Karpas-422 (cell line): ENCODE measurements at regions not wholly inside any gene's neighbourhood (a gene's known extent, or its start where the extent isn't known, plus 50 kb on each side); places are given as distances from the start of the nearest gene placed in this dataset.

Experiments
- DNase-seq: peaks from one replicate; pipeline ENCODE4 v3.0.0-alpha.2; 2015
- H2AFZ ChIP-seq: fragments of 200-600 bp; sonication (generic); 2 replicates; pipeline ENCODE4 v1.6.1; 2014; ENCODE audit warnings: antibody characterized with exemption, low read length, mixed read lengths
- H3K27ac ChIP-seq: fragments of 200-600 bp; sonication (generic); 2 replicates; pipeline ENCODE4 v1.5.1; 2014; ENCODE audit warnings: mild to moderate bottlenecking, low read length, moderate library complexity
- H3K27me3 ChIP-seq: fragments of 200-600 bp; sonication (generic); 2 replicates; pipeline ENCODE4 v1.6.1; 2014; ENCODE audit warnings: low read length, mixed read lengths
- H3K36me3 ChIP-seq: fragments of 200-600 bp; sonication (generic); 2 replicates; pipeline ENCODE4 v1.6.1; 2014; ENCODE audit warnings: low read length, mixed read lengths; ENCODE audit not compliant: insufficient read depth
- H3K4me1 ChIP-seq: fragments of 200-600 bp; sonication (generic); 2 replicates; pipeline ENCODE4 v1.6.1; 2014; ENCODE audit warnings: mild to moderate bottlenecking, low read length, mixed read lengths
- H3K4me2 ChIP-seq: fragments of 200-600 bp; sonication (generic); 2 replicates; pipeline ENCODE4 v1.6.1; 2014; ENCODE audit warnings: low read length, low read depth, mild to moderate bottlenecking; ENCODE audit not compliant: poor library complexity, severe bottlenecking
- H3K4me3 ChIP-seq: fragments of 200-600 bp; sonication (generic); 2 replicates; pipeline ENCODE4 v1.5.1; 2014; ENCODE audit warnings: mild to moderate bottlenecking, antibody characterized with exemption, low read length, mixed read lengths
- H3K79me2 ChIP-seq: fragments of 200-600 bp; sonication (generic); 2 replicates; pipeline ENCODE4 v1.6.1; 2014; ENCODE audit warnings: mild to moderate bottlenecking, low read length, mixed read lengths
- H3K9ac ChIP-seq: fragments of 200-600 bp; sonication (generic); 2 replicates; pipeline ENCODE4 v1.6.0; 2014; ENCODE audit warnings: low read length
- H3K9me2 ChIP-seq: fragments of 200-600 bp; sonication (generic), shearing (Covaris generic); replicated peaks from 2 replicates; pipeline ENCODE4 v1.6.0; 2014; ENCODE audit warnings: mild to moderate bottlenecking, low read length, moderate library complexity; ENCODE audit not compliant: insufficient read depth
- H3K9me3 ChIP-seq: fragments of 300-700, 200-600 bp; sonication (generic); 2 replicates; pipeline ENCODE4 v1.6.1; 2014; ENCODE audit warnings: low read length, mixed read lengths
- H4K20me1 ChIP-seq: fragments of 200-600 bp; sonication (generic); 2 replicates; pipeline ENCODE4 v1.6.1; 2014; ENCODE audit warnings: mild to moderate bottlenecking, antibody characterized with exemption, low read length, low read depth; ENCODE audit not compliant: insufficient read depth

DNA sequence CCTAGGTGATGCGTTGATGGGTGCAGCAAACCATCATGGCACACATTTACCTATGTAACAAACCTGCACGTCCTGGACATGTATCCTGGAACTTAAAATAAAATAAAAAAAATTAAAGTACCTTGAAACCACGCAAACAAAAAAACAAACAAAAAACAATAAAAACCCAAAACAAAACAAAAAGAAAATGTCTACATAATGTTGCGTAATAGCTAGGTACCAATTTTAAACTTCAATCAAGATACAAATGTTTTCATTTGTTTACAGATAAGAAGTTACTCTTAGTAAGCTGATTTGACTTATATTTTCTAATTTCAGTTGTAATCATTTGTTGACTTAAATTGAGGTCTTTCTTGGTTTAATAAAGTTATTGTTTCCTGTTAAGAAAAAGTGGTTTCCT is 349.6 kb upstream of the KCNMB2 start:
- H3K4me1 ChIP-seq = no peaks in the 10 kb centered on the region
- H3K79me2 ChIP-seq = no peaks in the 10 kb centered on the region
- no peaks in the 10 kb centered on the region for H3K9me2 ChIP-seq
- H3K4me3 ChIP-seq = no peak overlapping the region
- no peak overlapping the region for H3K4me2 ChIP-seq
- no peak overlapping the region for H3K27ac ChIP-seq
- no peaks in the 10 kb centered on the region for H3K27me3 ChIP-seq
- no peaks in the 10 kb centered on the region for H3K36me3 ChIP-seq
- no peak overlapping the region for H3K9ac ChIP-seq
- peaks cover 11% of the 10 kb centered on the region for H3K9me3 ChIP-seq
- no peak for DNase-seq
- no peaks in the 10 kb centered on the region for H4K20me1 ChIP-seq
- H2AFZ ChIP-seq = no peak overlapping the region

DNA sequence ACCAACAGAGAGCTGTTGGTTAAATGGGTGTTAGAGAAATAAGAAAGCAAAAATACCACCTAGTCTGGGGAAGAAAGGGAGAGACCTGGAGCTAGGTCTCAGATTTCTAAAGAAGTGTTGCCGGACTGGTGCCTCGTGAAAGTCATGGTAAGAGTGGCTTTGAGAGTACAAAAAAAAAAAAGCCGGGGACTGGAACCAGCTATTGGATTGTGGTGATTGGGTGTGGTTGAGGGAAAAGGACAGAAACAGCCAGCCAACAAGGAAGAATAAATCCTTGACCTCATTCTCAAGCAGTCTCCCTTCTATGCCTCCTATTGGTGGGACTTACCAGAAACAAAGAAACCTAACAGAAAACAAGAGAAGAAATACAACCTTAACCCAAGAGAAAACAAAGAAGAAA is 346.4 kb upstream of the KCNMB2 start:
- H3K36me3 ChIP-seq = no peaks in the 10 kb centered on the region
- H3K79me2 ChIP-seq = no peaks in the 10 kb centered on the region
- H3K9me3 ChIP-seq = peaks cover 3% of the 10 kb centered on the region; the same call in 1 of the 2 replicates
- H3K4me1 ChIP-seq = no peaks in the 10 kb centered on the region
- no peak overlapping the region for H3K4me3 ChIP-seq
- H3K9ac ChIP-seq = no peak overlapping the region
- no peaks in the 10 kb centered on the region for H3K9me2 ChIP-seq
- H3K4me2 ChIP-seq = no peak overlapping the region
- no peak for DNase-seq
- no peaks in the 10 kb centered on the region for H3K27me3 ChIP-seq
- H4K20me1 ChIP-seq = no peaks in the 10 kb centered on the region
- no peak overlapping the region for H3K27ac ChIP-seq
- H2AFZ ChIP-seq = no peak overlapping the region

DNA sequence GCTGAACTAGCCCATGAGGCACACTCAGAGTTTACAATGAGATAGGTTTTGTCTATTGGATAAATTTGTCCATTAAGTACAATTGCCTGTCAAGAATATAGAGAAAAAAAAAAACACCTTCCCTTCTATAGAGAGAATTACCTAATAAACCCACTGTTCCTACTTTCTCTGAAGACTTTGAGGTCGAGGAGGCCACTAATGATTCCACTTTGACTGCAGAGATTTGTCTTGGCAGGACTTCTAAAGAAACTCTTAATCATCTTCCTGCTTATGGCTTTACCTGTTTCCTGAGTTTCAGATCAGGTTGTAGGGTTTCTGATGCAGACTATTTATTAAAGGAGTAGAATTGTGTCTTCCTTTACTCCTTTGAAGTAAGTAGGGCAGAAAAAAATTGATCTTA is 342.4 kb upstream of the KCNMB2 start:
- no peak overlapping the region for H3K4me2 ChIP-seq
- H3K4me3 ChIP-seq = no peak overlapping the region
- no peaks in the 10 kb centered on the region for H4K20me1 ChIP-seq
- no peak overlapping the region for H3K27ac ChIP-seq
- no peak overlapping the region for H2AFZ ChIP-seq
- no peak overlapping the region for H3K9ac ChIP-seq
- H3K36me3 ChIP-seq = no peaks in the 10 kb centered on the region
- H3K4me1 ChIP-seq = no peaks in the 10 kb centered on the region
- H3K27me3 ChIP-seq = no peaks in the 10 kb centered on the region
- H3K79me2 ChIP-seq = no peaks in the 10 kb centered on the region
- H3K9me3 ChIP-seq = no peaks in the 10 kb centered on the region
- no peaks in the 10 kb centered on the region for H3K9me2 ChIP-seq
- no peak for DNase-seq

DNA sequence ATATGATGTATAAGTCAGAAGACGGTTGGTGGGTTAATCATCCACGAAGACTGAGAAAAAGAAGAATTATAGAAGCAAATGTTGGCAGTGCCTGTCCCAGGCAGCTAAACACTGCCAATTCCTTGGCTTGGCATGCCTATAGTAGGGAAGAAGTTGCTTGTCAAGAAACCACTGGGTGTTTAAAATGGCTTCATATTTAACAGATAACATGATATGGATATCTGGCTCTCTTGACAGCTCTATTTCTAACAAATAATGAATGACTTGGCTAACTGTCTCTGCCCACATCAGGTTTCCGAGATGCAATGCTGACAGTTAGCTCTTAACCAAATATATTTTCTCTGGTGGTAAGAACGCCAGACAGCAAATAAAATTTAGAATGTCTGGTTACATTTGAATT is 341.7 kb upstream of the KCNMB2 start:
- H2AFZ ChIP-seq = no peak overlapping the region
- H3K9me3 ChIP-seq = no peaks in the 10 kb centered on the region
- no peak overlapping the region for H3K27ac ChIP-seq
- no peaks in the 10 kb centered on the region for H3K9me2 ChIP-seq
- H3K9ac ChIP-seq = no peak overlapping the region
- H3K4me1 ChIP-seq = no peaks in the 10 kb centered on the region
- H3K27me3 ChIP-seq = no peaks in the 10 kb centered on the region
- H3K4me3 ChIP-seq = no peak overlapping the region
- no peak for DNase-seq
- H3K36me3 ChIP-seq = no peaks in the 10 kb centered on the region
- no peaks in the 10 kb centered on the region for H4K20me1 ChIP-seq
- no peaks in the 10 kb centered on the region for H3K79me2 ChIP-seq
- H3K4me2 ChIP-seq = no peak overlapping the region

DNA sequence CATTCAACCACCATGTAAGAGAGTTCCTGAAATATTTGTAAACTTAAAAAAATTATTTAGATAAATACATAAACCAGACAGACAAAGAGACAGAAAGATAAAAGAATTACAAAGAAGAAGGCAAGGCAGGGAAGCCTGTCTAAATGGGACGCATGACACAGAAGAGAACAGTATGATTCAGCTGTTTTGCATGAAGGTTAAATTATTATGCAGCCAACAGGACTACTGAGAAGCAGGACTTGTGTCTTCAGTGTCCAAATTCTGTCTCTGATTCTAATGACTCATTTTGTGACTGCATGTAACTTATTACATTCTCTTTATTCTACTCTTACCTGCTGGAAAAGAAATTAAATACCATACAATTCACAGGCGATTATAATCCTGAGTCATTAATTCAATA is 340.4 kb upstream of the KCNMB2 start:
- no peak overlapping the region for H3K4me3 ChIP-seq
- DNase-seq = no peak
- no peaks in the 10 kb centered on the region for H3K9me2 ChIP-seq
- H3K9me3 ChIP-seq = no peaks in the 10 kb centered on the region
- no peak overlapping the region for H3K27ac ChIP-seq
- no peak overlapping the region for H3K9ac ChIP-seq
- no peaks in the 10 kb centered on the region for H3K79me2 ChIP-seq
- no peaks in the 10 kb centered on the region for H3K27me3 ChIP-seq
- no peaks in the 10 kb centered on the region for H4K20me1 ChIP-seq
- no peaks in the 10 kb centered on the region for H3K36me3 ChIP-seq
- no peak overlapping the region for H2AFZ ChIP-seq
- no peak overlapping the region for H3K4me2 ChIP-seq
- H3K4me1 ChIP-seq = no peaks in the 10 kb centered on the region

DNA sequence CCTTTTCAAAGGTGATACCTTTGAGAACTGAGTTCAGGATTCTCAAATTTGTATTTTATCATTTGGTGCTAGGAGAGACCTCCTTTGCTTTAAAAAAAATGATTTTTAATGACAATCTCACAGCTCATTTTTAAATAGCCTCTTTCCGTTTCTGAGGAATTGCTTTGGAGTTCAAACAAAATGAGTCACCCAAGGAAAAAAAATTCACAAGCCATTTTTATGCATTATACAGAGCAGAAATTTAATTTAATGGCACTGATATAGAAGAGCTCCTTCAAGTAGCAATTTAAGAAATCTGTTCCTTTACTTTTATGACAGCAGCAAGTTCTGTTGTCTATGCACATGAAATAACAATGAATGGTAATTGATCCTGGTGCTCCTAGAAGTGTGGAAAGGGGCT is 337.9 kb upstream of the KCNMB2 start:
- Histone ChIP-seq H3K36me3 (no peaks in the 10 kb centered on the region), H3K9ac (no peak overlapping the region), H3K27ac (no peak overlapping the region), H3K79me2 (no peaks in the 10 kb centered on the region), H3K9me2 (no peaks in the 10 kb centered on the region), H3K4me3 (no peak overlapping the region), H2AFZ (no peak overlapping the region), H3K9me3 (no peaks in the 10 kb centered on the region), H3K4me2 (no peak overlapping the region), H3K27me3 (no peaks in the 10 kb centered on the region), H4K20me1 (no peaks in the 10 kb centered on the region), H3K4me1 (no peaks in the 10 kb centered on the region)
- DNase-seq = no peak

DNA sequence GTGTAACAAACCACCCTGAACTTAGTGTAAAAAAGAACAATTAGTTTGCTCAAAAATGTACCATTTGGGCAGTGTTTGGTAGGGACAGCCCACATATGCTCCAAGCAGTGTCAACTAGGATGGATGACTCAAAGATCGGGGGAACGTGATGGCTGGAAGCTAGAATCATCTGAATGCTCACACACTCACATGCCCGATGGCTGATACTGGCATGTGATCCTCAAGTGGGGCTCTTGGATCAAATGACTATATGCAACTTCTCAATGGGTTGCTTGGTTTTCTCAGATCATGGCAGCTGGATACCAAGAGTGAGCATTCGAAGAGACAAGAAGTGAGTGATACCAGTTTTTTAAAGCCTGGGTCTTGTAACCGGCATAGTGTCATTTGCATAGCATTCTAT is 335.9 kb upstream of the KCNMB2 start:
- no peak overlapping the region for H3K9ac ChIP-seq
- H3K9me2 ChIP-seq = no peaks in the 10 kb centered on the region
- no peak overlapping the region for H2AFZ ChIP-seq
- no peaks in the 10 kb centered on the region for H3K27me3 ChIP-seq
- no peaks in the 10 kb centered on the region for H3K79me2 ChIP-seq
- H3K27ac ChIP-seq = no peak overlapping the region
- DNase-seq = no peak
- H3K4me1 ChIP-seq = no peaks in the 10 kb centered on the region
- H3K4me2 ChIP-seq = no peak overlapping the region
- no peaks in the 10 kb centered on the region for H3K36me3 ChIP-seq
- H4K20me1 ChIP-seq = no peaks in the 10 kb centered on the region
- no peaks in the 10 kb centered on the region for H3K9me3 ChIP-seq
- no peak overlapping the region for H3K4me3 ChIP-seq

DNA sequence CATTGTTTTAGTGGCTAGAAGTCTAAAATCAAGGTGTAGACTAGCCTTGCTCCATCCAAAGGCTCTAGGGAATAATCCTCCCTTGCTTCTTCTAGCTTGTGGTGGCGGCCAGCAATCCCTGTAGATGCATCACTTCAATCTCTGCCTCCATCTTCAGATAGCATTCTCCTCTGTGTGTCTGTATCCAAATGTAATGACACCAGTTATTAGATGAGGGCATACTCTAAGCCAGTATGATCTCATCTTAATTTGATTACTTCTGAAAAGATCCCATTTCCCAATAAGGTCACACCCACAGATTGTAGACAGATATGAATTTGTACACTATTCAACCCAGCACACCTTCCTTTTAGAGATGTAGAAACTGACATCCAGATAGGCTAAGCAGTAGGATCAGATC is 334.5 kb upstream of the KCNMB2 start:
- Histone ChIP-seq H3K4me3 (no peak overlapping the region), H3K79me2 (no peaks in the 10 kb centered on the region), H3K27ac (no peak overlapping the region), H3K36me3 (no peaks in the 10 kb centered on the region), H3K4me1 (no peaks in the 10 kb centered on the region), H2AFZ (no peak overlapping the region), H3K4me2 (no peak overlapping the region), H3K9ac (no peak overlapping the region), H3K9me3 (no peaks in the 10 kb centered on the region), H3K9me2 (no peaks in the 10 kb centered on the region), H3K27me3 (no peaks in the 10 kb centered on the region), H4K20me1 (no peaks in the 10 kb centered on the region)
- no peak for DNase-seq

DNA sequence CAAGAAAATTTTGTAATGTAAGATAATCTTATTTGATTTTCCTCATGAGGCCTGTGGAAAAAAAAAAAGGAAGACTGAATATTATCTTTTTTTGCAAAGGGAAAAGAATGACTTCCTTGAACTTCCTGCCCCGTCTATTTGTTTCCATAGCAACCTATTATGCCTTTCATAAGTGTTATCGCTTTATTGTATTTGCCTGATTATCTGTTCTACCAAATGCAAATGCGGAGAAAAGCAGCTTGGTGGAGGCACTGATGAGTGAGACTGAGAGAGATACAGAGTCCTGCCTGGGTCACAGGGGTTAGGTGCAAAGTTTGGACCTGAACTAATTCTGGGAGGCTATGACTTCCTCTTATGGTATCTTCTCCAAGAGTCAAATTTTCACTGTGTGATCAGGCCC is 334.0 kb upstream of the KCNMB2 start:
- Histone ChIP-seq H3K4me1 (no peaks in the 10 kb centered on the region), H3K9ac (no peak overlapping the region), H3K9me2 (no peaks in the 10 kb centered on the region), H3K79me2 (no peaks in the 10 kb centered on the region), H2AFZ (no peak overlapping the region), H3K27ac (no peak overlapping the region), H3K36me3 (no peaks in the 10 kb centered on the region), H3K4me3 (no peak overlapping the region), H3K9me3 (no peaks in the 10 kb centered on the region), H4K20me1 (no peaks in the 10 kb centered on the region), H3K4me2 (no peak overlapping the region), H3K27me3 (no peaks in the 10 kb centered on the region)
- DNase-seq = no peak
